Liver (tissue), 8 donors: ENCODE measurements at regions not wholly inside any gene's neighbourhood (a gene's known extent, or its start where the extent isn't known, plus 50 kb on each side); places are given as distances from the start of the nearest gene placed in this dataset.

ENCODE experiments used
- DNase-seq: peaks from one replicate; pipeline ENCODE4 v3.0.0-alpha.2; 2017; ENCODE audit warnings: low spot score
- H3K27ac ChIP-seq, 2 donors: one replicate each; pipeline ENCODE4 v1.7.0; 2013; ENCODE audit warnings: inconsistent platforms in 2 of 2, low read length in 2 of 2, control low read depth in 1 of 2, low read depth in 1 of 2, mild to moderate bottlenecking in 1 of 2
- H3K27me3 ChIP-seq, 4 donors: one replicate each; pipeline versions ENCODE4 v1.6.1 to v1.7.0; 2013; ENCODE audit warnings: low read length in 3 of 4, inconsistent platforms in 1 of 4, mild to moderate bottlenecking in 1 of 4, moderate library complexity in 1 of 4; ENCODE audit not compliant: control insufficient read depth in 4 of 4, insufficient read depth in 4 of 4
- H3K36me3 ChIP-seq, 4 donors: one replicate each; pipeline versions ENCODE4 v1.6.1 to v1.7.0; 2013; ENCODE audit warnings: low read length in 3 of 4, mild to moderate bottlenecking in 3 of 4, low read depth in 1 of 4, moderate library complexity in 1 of 4; ENCODE audit not compliant: control insufficient read depth in 4 of 4, insufficient read depth in 3 of 4
- H3K4me1 ChIP-seq, 4 donors: one replicate each; pipeline versions ENCODE4 v1.6.1 to v1.7.0; 2013; ENCODE audit warnings: low read length in 3 of 4, mild to moderate bottlenecking in 3 of 4, moderate library complexity in 1 of 4; ENCODE audit not compliant: control insufficient read depth in 4 of 4, insufficient read depth in 4 of 4
- H3K4me3 ChIP-seq, 3 donors: one replicate each; pipeline versions ENCODE4 v1.6.1 to v1.7.0; 2013; ENCODE audit warnings: low read length in 3 of 3, control low read depth in 1 of 3, low read depth in 1 of 3, mild to moderate bottlenecking in 1 of 3
- H3K9ac ChIP-seq, 2 donors: one replicate each; pipeline ENCODE4 v1.7.0; 2013; ENCODE audit warnings: low read length in 2 of 2, mild to moderate bottlenecking in 2 of 2, moderate library complexity in 2 of 2, control low read depth in 1 of 2, low read depth in 1 of 2
- H3K9me3 ChIP-seq, 4 donors: one replicate each; pipeline versions ENCODE4 v1.6.1 to v1.7.0; 2013; ENCODE audit warnings: low read length in 3 of 4; ENCODE audit not compliant: control insufficient read depth in 4 of 4
- CTCF ChIP-seq: fragments of 150-350 bp; IDR thresholded peaks from 2 replicates; pipeline ENCODE4 v1.5.1; 2017; ENCODE audit warnings: improper control_type of control experiment, low read depth, low read length; ENCODE audit not compliant: missing input control
- EGR1 ChIP-seq, 2 donors: IDR thresholded peaks; 2 replicates each; pipeline ENCODE4 v1.6.1; 2016 to 2018; ENCODE audit warnings: antibody characterized with exemption in 2 of 2, low read depth in 2 of 2
- FOXA1 ChIP-seq: IDR thresholded peaks from 2 replicates; pipeline ENCODE4 v1.6.1; 2016; ENCODE audit warnings: antibody characterized with exemption
- HNF4A ChIP-seq, 2 donors: conservative IDR thresholded peaks; 2 replicates each; pipeline ENCODE4 v1.6.1; 2016; ENCODE audit warnings: antibody characterized with exemption in 2 of 2, mild to moderate bottlenecking in 2 of 2
- HNF4G ChIP-seq: IDR thresholded peaks from 2 replicates; pipeline ENCODE4 v1.6.1; 2016; ENCODE audit warnings: antibody characterized with exemption
- JUND ChIP-seq, 2 donors: IDR thresholded peaks; 2 replicates each; pipeline ENCODE4 v1.6.1; 2016; ENCODE audit warnings: antibody characterized with exemption in 2 of 2
- MAX ChIP-seq: IDR thresholded peaks from 2 replicates; pipeline ENCODE4 v1.6.1; 2016; ENCODE audit warnings: antibody characterized with exemption
- NR2F2 ChIP-seq: IDR thresholded peaks from 2 replicates; pipeline ENCODE4 v1.6.1; 2016; ENCODE audit warnings: antibody characterized with exemption
- RAD21 ChIP-seq, 2 donors: IDR thresholded peaks; 2 replicates each; pipeline ENCODE4 v1.6.1; 2016; ENCODE audit warnings: antibody characterized with exemption in 2 of 2, mild to moderate bottlenecking in 2 of 2
- RXRA ChIP-seq, 2 donors: IDR thresholded peaks; 2 replicates each; pipeline ENCODE4 v1.6.1; 2017 to 2018; ENCODE audit warnings: antibody characterized with exemption in 2 of 2, mild to moderate bottlenecking in 1 of 2
- SP1 ChIP-seq: IDR thresholded peaks from 2 replicates; pipeline ENCODE4 v1.6.1; 2018; ENCODE audit warnings: antibody characterized with exemption, mild to moderate bottlenecking
- TAF1 ChIP-seq: conservative IDR thresholded peaks from 2 replicates; pipeline ENCODE4 v1.6.1; 2016; ENCODE audit warnings: antibody characterized with exemption, mild to moderate bottlenecking
- YY1 ChIP-seq: IDR thresholded peaks from 2 replicates; pipeline ENCODE4 v1.6.1; 2016; ENCODE audit warnings: antibody characterized with exemption, mild to moderate bottlenecking
- ZBTB33 ChIP-seq: IDR thresholded peaks from 2 replicates; pipeline ENCODE4 v1.6.1; 2016; ENCODE audit warnings: antibody characterized with exemption
- WGBS: extraction: QIAGEN DNeasy Blood & Tissue Kit; methylation state at CpG from one replicate; pipeline ENCODE4 v1.1.7; 2013; 5-methylcytosine and 5-hydroxymethylcytosine counted together
- donor health status: healthy.
- donor health status: healthy.
- donor health status: healthy.
- donor health status: healthy.
- donor health status: healthy.

GRCh38 chr6:11956781-11957180 is 55.3 kb upstream of the HIVEP1 start:
- H3K4me1 ChIP-seq: no peaks in the 10 kb centered on the region
- no peak overlapping the region for H3K4me3 ChIP-seq
- H3K27me3 ChIP-seq: no peaks in the 10 kb centered on the region
- DNase-seq: no peak
- no peak for TF ChIP-seq ZBTB33
- TF ChIP-seq MAX: no peak
- TF ChIP-seq YY1: no peak
- TF ChIP-seq RXRA (IDR thresholded peaks at IDR 0.05): no peak
- no peak for TF ChIP-seq NR2F2
- TF ChIP-seq JUND (IDR thresholded peaks at IDR 0.05): no peak
- H3K36me3 ChIP-seq: no peaks in the 10 kb centered on the region
- H3K9me3 ChIP-seq: no peaks in the 10 kb centered on the region
- H3K27ac ChIP-seq: no peak overlapping the region
- WGBS: 82% methylated on average over 3 of the region's 3 CpGs
- H3K9ac ChIP-seq: no peak overlapping the region

GRCh38 chr6:11953641-11954040 is 58.5 kb upstream of the HIVEP1 start:
- no peaks in the 10 kb centered on the region for H3K4me1 ChIP-seq
- no peaks in the 10 kb centered on the region for H3K36me3 ChIP-seq
- H3K9ac ChIP-seq: no peak overlapping the region
- H3K9me3 ChIP-seq: no peaks in the 10 kb centered on the region
- DNase-seq: no peak
- H3K27ac ChIP-seq: no peak overlapping the region
- H3K4me3 ChIP-seq: no peak overlapping the region
- no peak for TF ChIP-seq EGR1 (IDR thresholded peaks at IDR 0.05; ENCODE audit: low read depth in 2 of 2)
- no peak for TF ChIP-seq TAF1
- no peak for TF ChIP-seq CTCF
- TF ChIP-seq NR2F2: no peak
- no peak for TF ChIP-seq HNF4G
- no peak for TF ChIP-seq RAD21 (IDR thresholded peaks at IDR 0.05)
- no peak for TF ChIP-seq HNF4A (conservative IDR thresholded peaks at IDR 0.05)
- no peak for TF ChIP-seq ZBTB33
- no peak for TF ChIP-seq JUND (IDR thresholded peaks at IDR 0.05)
- TF ChIP-seq RXRA (IDR thresholded peaks at IDR 0.05): no peak
- no peak for TF ChIP-seq SP1
- no peaks in the 10 kb centered on the region for H3K27me3 ChIP-seq
- WGBS: 85% methylated on average over 2 of the region's 2 CpGs

GRCh38 chr6:11952316-11952715 is 59.8 kb upstream of the HIVEP1 start:
- Histone ChIP-seq H3K36me3 (no peaks in the 10 kb centered on the region), H3K27me3 (no peaks in the 10 kb centered on the region), H3K4me1 (no peaks in the 10 kb centered on the region), H3K27ac (no peak overlapping the region), H3K9me3 (no peaks in the 10 kb centered on the region), H3K4me3 (no peak overlapping the region), H3K9ac (no peak overlapping the region)
- TF ChIP-seq EGR1 (IDR thresholded peaks at IDR 0.05; ENCODE audit: low read depth in 2 of 2): no peak
- no peak for TF ChIP-seq RXRA (IDR thresholded peaks at IDR 0.05)
- TF ChIP-seq MAX: no peak
- no peak for TF ChIP-seq FOXA1
- TF ChIP-seq YY1: no peak
- TF ChIP-seq ZBTB33: no peak
- no peak for TF ChIP-seq JUND (IDR thresholded peaks at IDR 0.05)
- TF ChIP-seq CTCF: no peak
- no peak for TF ChIP-seq SP1
- 90% methylated on average over 2 of the region's 2 CpGs for WGBS
- no peak for DNase-seq
